C4-2B (cell line): ENCODE measurements at regions not wholly inside any gene's neighbourhood (a gene's known extent, or its start where the extent isn't known, plus 50 kb on each side); places are given as distances from the start of the nearest gene placed in this dataset.
A peak's percentile ranks its signal among the peaks of the same experiment; 100 is the strongest.

ENCODE experiments used
- H3K27ac ChIP-seq: fragments of 450-650 bp; 2 replicates; pipeline ENCODE4 v1.5.1; 2017
- CTCF ChIP-seq: fragments of 450-650 bp; conservative IDR thresholded peaks from 2 replicates; pipeline ENCODE4 v1.5.1; 2017; ENCODE audit warnings: mild to moderate bottlenecking
- ZFX ChIP-seq: fragments of 450-650 bp; IDR thresholded peaks from 2 replicates; pipeline ENCODE4 v1.6.1; 2017

GRCh38 chr4:25552580-25553271, 102.9 kb upstream of the SLC34A2 start:
- TF ChIP-seq CTCF (no peak), ZFX (no peak)
- H3K27ac ChIP-seq = peak overlapping the region; percentile 32; the same call in 1 of the 2 replicates

GRCh38 chr4:25559508-25559907, 96.1 kb upstream of the SLC34A2 start:
- TF ChIP-seq CTCF (no peak), ZFX (no peak)
- no peak overlapping the region for H3K27ac ChIP-seq

GRCh38 chr4:25560605-25561004, 95.0 kb upstream of the SLC34A2 start:
- H3K27ac ChIP-seq = no peak overlapping the region
- TF ChIP-seq CTCF (no peak), ZFX (no peak)

- peak overlapping the region; percentile 24 for H3K27ac ChIP-seq
Measured at GRCh38 chr4:25563071-25563564, 92.5 kb upstream of the SLC34A2 start.

GRCh38 chr4:25564836-25565235, 90.8 kb upstream of the SLC34A2 start:
- no peak overlapping the region for H3K27ac ChIP-seq
- TF ChIP-seq CTCF = no peak
- no peak for TF ChIP-seq ZFX

More at GRCh38 chr4:25563071-25563564, 92.5 kb upstream of the SLC34A2 start:
- TF ChIP-seq ZFX (no peak), CTCF (no peak)

GRCh38 chr4:25567253-25567652, 88.4 kb upstream of the SLC34A2 start:
- no peak overlapping the region for H3K27ac ChIP-seq
- TF ChIP-seq ZFX (no peak), CTCF (no peak)

GRCh38 chr4:25569716-25570115, 85.9 kb upstream of the SLC34A2 start:
- no peak for TF ChIP-seq CTCF
- TF ChIP-seq ZFX = no peak
- H3K27ac ChIP-seq = no peak overlapping the region
